OCI-LY7 (cell line): ENCODE measurements at regions not wholly inside any gene's neighbourhood (a gene's known extent, or its start where the extent isn't known, plus 50 kb on each side); places are given as distances from the start of the nearest gene placed in this dataset.

ENCODE experiments used
- BruUV-seq: library from RNA; stranded (reverse); fragments of 400-500 nt; replicated peaks from 2 replicates; lab custom pipeline; 2021; lab: Mats Ljungman, UMichigan
- CTCF ChIA-PET: fragments of 300-600 bp; sonication (Branson Sonifier 250); formaldehyde crosslinking; loops from one replicate; lab custom pipeline; 2022; ENCODE audit warnings: antibody characterized with exemption; ENCODE audit not compliant: unreplicated experiment; lab: Charles Lee
- POLR2A ChIA-PET: fragments of 300-600 bp; sonication (Branson Sonifier 250); formaldehyde crosslinking; loops from one replicate; lab custom pipeline; 2022; ENCODE audit warnings: antibody characterized with exemption; lab: Charles Lee
- DNase-seq: peaks from one replicate; pipeline ENCODE4 v3.0.0-alpha.2; 2015; ENCODE audit warnings: low spot score
- H2AFZ ChIP-seq: fragments of 200-600 bp; sonication (generic), shearing (Covaris generic); 2 replicates; pipeline ENCODE4 v1.6.1; 2014; ENCODE audit warnings: mild to moderate bottlenecking, antibody characterized with exemption, low read length, moderate library complexity
- H3K27ac ChIP-seq: fragments of 200-600 bp; sonication (generic); 2 replicates; pipeline ENCODE4 v1.5.1; 2014; ENCODE audit warnings: mixed run types, low read depth, mild to moderate bottlenecking, moderate library complexity, low read length, inconsistent platforms; ENCODE audit not compliant: poor library complexity, severe bottlenecking
- H3K36me3 ChIP-seq: fragments of 200-600 bp; sonication (generic); 2 replicates; pipeline ENCODE4 v1.6.1; 2014; ENCODE audit warnings: mild to moderate bottlenecking, antibody characterized with exemption, low read length, moderate library complexity, mixed read lengths; ENCODE audit not compliant: insufficient read depth
- H3K4me1 ChIP-seq: fragments of 200-600 bp; sonication (generic); 2 replicates; pipeline ENCODE4 v1.5.1; 2014; ENCODE audit warnings: mild to moderate bottlenecking, low read length; ENCODE audit not compliant: insufficient read depth, poor library complexity, severe bottlenecking
- H3K4me2 ChIP-seq: fragments of 200-600 bp; sonication (generic); 2 replicates; pipeline ENCODE4 v1.6.1; 2014; ENCODE audit warnings: mild to moderate bottlenecking, low read length
- H3K4me3 ChIP-seq: fragments of 200-600 bp; sonication (generic); 2 replicates; pipeline ENCODE4 v1.5.1; 2014; ENCODE audit warnings: mild to moderate bottlenecking, low read depth, low read length; ENCODE audit not compliant: poor library complexity, severe bottlenecking
- H3K79me2 ChIP-seq: fragments of 200-600 bp; sonication (generic); 2 replicates; pipeline ENCODE4 v1.6.1; 2016; ENCODE audit warnings: low read depth, mild to moderate bottlenecking, low read length, moderate library complexity, mixed read lengths; ENCODE audit not compliant: insufficient read depth
- H3K9me2 ChIP-seq: fragments of 200-600 bp; sonication (generic); 2 replicates; pipeline ENCODE4 v1.6.1; 2016; ENCODE audit warnings: mild to moderate bottlenecking, low read length, mixed read lengths; ENCODE audit not compliant: insufficient read depth
- H3K9me3 ChIP-seq: fragments of 200-600 bp; sonication (generic); 2 replicates; pipeline ENCODE4 v1.6.1; 2014; ENCODE audit warnings: mild to moderate bottlenecking, mixed run types, low read length, mixed read lengths
- H4K20me1 ChIP-seq: fragments of 200-600 bp; sonication (generic); 2 replicates; pipeline ENCODE4 v1.6.1; 2014; ENCODE audit warnings: mild to moderate bottlenecking, antibody characterized with exemption, low read length, moderate library complexity, mixed read lengths; ENCODE audit not compliant: insufficient read depth
- EZH2phosphoT487 ChIP-seq: fragments of 200-600 bp; sonication (generic); IDR thresholded peaks from 2 replicates; pipeline ENCODE4 v1.6.1; 2018; ENCODE audit warnings: low read depth, borderline replicate concordance, mild to moderate bottlenecking, mixed run types, antibody characterized with exemption, low read length, moderate library complexity, mixed read lengths
- intact Hi-C: fragments of 100-400 bp; cut with micrococcal nuclease; formaldehyde crosslinking; loops from one replicate; pipeline ENCODE4 v1.10.0; 2022; ENCODE audit not compliant: unreplicated experiment
- TF ChIP-seq, protein P1 (sequence below): fragments of 200-600 bp; sonication (generic); conservative IDR thresholded peaks from 2 replicates; pipeline ENCODE4 v1.5.1; 2014; ENCODE audit warnings: mild to moderate bottlenecking, antibody characterized with exemption, low read length, moderate library complexity, mixed read lengths

DNA sequence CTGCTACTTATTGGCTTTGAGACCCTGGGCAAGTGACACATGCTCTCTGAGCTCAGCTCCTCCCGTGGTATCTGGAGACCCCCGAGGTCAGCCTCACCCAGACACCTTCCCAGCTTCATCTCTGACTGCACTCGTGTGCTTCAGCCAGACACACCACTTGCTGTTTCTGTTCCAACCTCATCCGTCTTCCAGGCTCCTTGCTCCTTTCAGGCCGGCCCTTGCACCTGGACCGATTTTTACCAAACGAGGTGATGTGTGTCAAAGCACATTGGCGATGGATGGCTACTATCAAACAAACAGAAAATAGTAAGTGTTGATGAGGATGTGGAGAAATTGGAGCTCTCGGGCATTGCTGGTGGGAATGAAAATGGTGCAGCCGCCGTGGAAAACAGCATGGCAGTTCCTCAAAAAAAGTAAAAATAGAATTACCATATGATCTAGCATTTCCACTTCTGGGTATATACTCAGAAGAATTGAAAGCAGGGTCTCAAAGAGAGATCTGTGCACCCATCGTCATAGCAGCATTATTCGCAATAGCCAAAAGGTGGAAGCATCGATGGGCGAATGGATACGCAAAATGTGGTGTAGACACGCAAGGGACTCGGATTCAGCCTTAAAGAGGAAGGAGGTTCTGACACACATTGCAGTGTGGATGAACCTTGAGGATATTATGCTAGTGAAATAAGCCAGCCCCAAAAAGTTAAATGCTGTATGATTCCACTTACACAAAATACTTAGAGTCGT, 96.1 kb upstream of the IER5L start:
- Histone ChIP-seq H3K9me2 (no peaks in the 10 kb centered on the region), H3K9me3 (no peaks in the 10 kb centered on the region), H3K4me1 (peaks cover 61% of the 10 kb centered on the region), H4K20me1 (no peaks in the 10 kb centered on the region), H3K36me3 (no peaks in the 10 kb centered on the region), H3K79me2 (no peaks in the 10 kb centered on the region), H2AFZ (no peak overlapping the region), H3K4me2 (no peak overlapping the region), H3K4me3 (no peak overlapping the region), H3K27ac (no peak overlapping the region)
- no TSS peak for BruUV-seq
- ChIA-PET POLR2A (no interaction called here), CTCF (no interaction called here)
- DNase-seq = no peak
- no peak for TF ChIP-seq EZH2phosphoT487
- TF ChIP-seq, protein P1, sequence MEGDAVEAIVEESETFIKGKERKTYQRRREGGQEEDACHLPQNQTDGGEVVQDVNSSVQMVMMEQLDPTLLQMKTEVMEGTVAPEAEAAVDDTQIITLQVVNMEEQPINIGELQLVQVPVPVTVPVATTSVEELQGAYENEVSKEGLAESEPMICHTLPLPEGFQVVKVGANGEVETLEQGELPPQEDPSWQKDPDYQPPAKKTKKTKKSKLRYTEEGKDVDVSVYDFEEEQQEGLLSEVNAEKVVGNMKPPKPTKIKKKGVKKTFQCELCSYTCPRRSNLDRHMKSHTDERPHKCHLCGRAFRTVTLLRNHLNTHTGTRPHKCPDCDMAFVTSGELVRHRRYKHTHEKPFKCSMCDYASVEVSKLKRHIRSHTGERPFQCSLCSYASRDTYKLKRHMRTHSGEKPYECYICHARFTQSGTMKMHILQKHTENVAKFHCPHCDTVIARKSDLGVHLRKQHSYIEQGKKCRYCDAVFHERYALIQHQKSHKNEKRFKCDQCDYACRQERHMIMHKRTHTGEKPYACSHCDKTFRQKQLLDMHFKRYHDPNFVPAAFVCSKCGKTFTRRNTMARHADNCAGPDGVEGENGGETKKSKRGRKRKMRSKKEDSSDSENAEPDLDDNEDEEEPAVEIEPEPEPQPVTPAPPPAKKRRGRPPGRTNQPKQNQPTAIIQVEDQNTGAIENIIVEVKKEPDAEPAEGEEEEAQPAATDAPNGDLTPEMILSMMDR = no peak
- intact Hi-C loops = loop anchor here (5.0 kb wide), 1 partner anchor 132 kb away; no protein-coding TSS in a partner anchor

DNA sequence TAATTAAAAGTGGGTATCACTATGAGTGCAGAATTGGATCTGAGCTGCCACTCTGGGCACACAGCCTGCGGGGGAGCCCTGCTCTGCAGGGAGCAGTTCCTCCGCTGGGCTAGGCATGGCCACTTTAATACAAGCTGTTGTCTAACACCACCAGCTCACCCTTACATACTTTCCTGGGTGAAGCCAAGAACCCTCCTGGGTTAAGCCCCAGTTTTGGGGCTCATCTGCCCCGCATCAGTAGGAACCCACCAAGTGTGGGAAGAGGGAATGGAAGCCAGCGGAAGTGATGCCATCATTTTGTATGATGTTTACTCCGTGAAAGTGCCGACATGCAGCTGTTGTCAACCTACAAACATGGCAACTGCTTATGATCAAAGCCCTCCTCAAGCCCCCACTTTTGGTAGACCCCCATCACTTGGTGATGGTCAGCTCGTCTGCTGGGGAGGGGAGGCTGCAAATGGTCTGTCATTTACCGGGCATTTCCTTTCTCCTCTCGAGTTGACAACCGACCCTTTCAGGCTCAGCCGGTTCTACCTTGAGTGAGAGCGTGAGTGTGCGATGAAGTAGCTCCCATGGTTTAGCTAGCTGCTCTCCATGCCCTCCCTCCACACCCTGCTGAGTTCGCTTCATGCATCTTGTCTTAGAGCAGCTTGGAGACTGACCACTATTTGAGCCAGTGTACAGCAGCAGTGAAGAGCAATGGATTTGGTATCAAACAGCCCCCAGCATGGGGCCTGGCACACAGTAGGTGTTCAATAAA, 95.3 kb upstream of the IER5L start:
- DNase-seq = no peak
- H3K27ac ChIP-seq = no peak overlapping the region
- H3K4me2 ChIP-seq = no peak overlapping the region
- POLR2A ChIA-PET = interaction anchor here (1.5 kb wide), 1 partner anchor 35 kb away, joined by 5 read pairs; no protein-coding TSS in a partner anchor
- CTCF ChIA-PET = no interaction called here
- no peaks in the 10 kb centered on the region for H4K20me1 ChIP-seq
- H3K4me1 ChIP-seq = peaks cover 61% of the 10 kb centered on the region
- H3K4me3 ChIP-seq = no peak overlapping the region
- no peaks in the 10 kb centered on the region for H3K9me2 ChIP-seq
- BruUV-seq = no TSS peak
- H3K9me3 ChIP-seq = no peaks in the 10 kb centered on the region
- H3K79me2 ChIP-seq = no peaks in the 10 kb centered on the region
- TF ChIP-seq, protein P1 = no peak
- no peak for TF ChIP-seq EZH2phosphoT487
- H2AFZ ChIP-seq = no peak overlapping the region
- no peaks in the 10 kb centered on the region for H3K36me3 ChIP-seq
- intact Hi-C loops = loop anchor here (5.0 kb wide), 1 partner anchor 131 kb away; no protein-coding TSS in a partner anchor
